PFSK-1 (cell line): ENCODE measurements at regions not wholly inside any gene's neighbourhood (a gene's known extent, or its start where the extent isn't known, plus 50 kb on each side); places are given as distances from the start of the nearest gene placed in this dataset.

Experiments
- FOXP2 ChIP-seq: optimal IDR thresholded peaks from 2 replicates; pipeline ENCODE3; 2011; ENCODE audit warnings: borderline replicate concordance, control low read depth, inconsistent platforms; ENCODE audit not compliant: insufficient read depth; ENCODE audit errors: extremely low read length, extremely low read depth
- POLR2AphosphoS5 ChIP-seq: IDR thresholded peaks from 2 replicates; pipeline ENCODE4 v1.6.1; 2012; ENCODE audit warnings: low read depth, mild to moderate bottlenecking, control low read depth, low read length, moderate library complexity
- SIN3A ChIP-seq: IDR thresholded peaks from 2 replicates; pipeline ENCODE4 v1.6.1; 2012; ENCODE audit warnings: mild to moderate bottlenecking, low read length, moderate library complexity, borderline replicate concordance; ENCODE audit not compliant: insufficient read depth
- TAF1 ChIP-seq: IDR thresholded peaks from 2 replicates; pipeline ENCODE4 v1.6.1; 2012; ENCODE audit warnings: low read length, control low read depth, borderline replicate concordance; ENCODE audit not compliant: insufficient read depth
- TF ChIP-seq, protein P1 (sequence below), 2 experiments: IDR thresholded peaks; 2 replicates each; pipeline versions ENCODE4 v1.6.1 to v1.8.0; 2011 to 2012; ENCODE audit warnings: low read depth in 2 of 2, low read length in 2 of 2, control low read depth in 1 of 2, inconsistent platforms in 1 of 2, mild to moderate bottlenecking in 1 of 2, moderate library complexity in 1 of 2; ENCODE audit not compliant: insufficient read depth in 1 of 2

DNA sequence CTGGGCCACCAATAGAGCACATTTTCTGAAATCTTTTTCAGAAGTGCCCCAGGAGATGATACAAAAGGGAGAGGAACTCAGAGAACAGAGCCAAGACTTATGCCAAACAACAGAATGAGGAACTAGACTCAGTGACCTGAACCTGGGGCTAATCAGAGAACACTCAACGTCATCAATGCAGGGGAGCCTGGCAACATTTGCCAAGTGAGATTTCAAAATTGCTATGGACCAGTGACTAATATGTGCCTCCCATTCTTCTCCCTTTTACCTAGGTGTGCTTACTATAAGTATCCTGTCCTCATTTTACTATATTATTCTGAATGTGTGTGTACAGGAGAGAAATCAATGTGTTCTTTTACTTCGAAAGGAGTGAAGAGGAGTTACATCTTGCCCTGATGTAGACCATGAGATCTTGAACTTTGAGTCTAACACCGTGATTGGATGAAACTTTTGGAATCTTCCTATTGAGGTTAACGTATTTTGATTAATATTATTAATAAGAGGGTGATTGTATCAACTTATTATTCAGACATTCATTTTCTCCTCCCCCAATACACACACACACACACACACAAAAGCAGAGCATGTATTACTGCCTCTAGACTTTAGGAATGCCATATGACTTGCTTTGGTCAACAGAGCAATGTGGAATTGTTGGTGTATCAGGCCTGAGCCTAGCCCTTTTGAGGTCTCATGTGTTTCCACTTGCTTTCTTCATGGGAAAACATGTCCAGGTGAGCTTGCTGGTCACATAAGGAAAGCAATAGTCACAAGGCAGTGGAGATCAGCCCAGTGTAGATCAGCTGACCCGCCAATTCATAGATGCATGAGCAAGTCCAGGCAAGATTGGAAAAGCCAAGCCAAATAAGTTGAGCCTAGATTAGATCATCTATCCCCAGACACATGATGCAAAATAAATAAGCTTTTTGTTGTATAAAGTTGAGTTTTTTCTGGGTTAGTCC, 80.3 kb upstream of the ETS2 start:
- TF ChIP-seq, protein P1, sequence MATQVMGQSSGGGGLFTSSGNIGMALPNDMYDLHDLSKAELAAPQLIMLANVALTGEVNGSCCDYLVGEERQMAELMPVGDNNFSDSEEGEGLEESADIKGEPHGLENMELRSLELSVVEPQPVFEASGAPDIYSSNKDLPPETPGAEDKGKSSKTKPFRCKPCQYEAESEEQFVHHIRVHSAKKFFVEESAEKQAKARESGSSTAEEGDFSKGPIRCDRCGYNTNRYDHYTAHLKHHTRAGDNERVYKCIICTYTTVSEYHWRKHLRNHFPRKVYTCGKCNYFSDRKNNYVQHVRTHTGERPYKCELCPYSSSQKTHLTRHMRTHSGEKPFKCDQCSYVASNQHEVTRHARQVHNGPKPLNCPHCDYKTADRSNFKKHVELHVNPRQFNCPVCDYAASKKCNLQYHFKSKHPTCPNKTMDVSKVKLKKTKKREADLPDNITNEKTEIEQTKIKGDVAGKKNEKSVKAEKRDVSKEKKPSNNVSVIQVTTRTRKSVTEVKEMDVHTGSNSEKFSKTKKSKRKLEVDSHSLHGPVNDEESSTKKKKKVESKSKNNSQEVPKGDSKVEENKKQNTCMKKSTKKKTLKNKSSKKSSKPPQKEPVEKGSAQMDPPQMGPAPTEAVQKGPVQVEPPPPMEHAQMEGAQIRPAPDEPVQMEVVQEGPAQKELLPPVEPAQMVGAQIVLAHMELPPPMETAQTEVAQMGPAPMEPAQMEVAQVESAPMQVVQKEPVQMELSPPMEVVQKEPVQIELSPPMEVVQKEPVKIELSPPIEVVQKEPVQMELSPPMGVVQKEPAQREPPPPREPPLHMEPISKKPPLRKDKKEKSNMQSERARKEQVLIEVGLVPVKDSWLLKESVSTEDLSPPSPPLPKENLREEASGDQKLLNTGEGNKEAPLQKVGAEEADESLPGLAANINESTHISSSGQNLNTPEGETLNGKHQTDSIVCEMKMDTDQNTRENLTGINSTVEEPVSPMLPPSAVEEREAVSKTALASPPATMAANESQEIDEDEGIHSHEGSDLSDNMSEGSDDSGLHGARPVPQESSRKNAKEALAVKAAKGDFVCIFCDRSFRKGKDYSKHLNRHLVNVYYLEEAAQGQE (IDR thresholded peaks at IDR 0.05; ENCODE audit: insufficient read depth in 1 of 2, low read depth in 2 of 2, low read length in 2 of 2), result no peak
- TF ChIP-seq SIN3A (no peak), POLR2AphosphoS5 (no peak), TAF1 (no peak), FOXP2 (no peak)
